Stimulated activated CD4-positive, alpha-beta T cell treated with anti-CD3 and anti-CD28 coated beads, TNF-alpha, amount 100 ng/mL, for 1 hour (primary cell): ENCODE measurements at regions not wholly inside any gene's neighbourhood (a gene's known extent, or its start where the extent isn't known, plus 50 kb on each side); places are given as distances from the start of the nearest gene placed in this dataset.
A peak's percentile ranks its signal among the peaks of the same experiment; 100 is the strongest.
"Not testable (repeated sequence)": the region's sequence is repeated elsewhere in the genome, so short reads cannot be mapped to it uniquely, and the experiment has no call there.

Experiments used
- DNase-seq, 3 donors: peaks; one replicate each; pipeline ENCODE4 v3.0.0-alpha.2; 2020; ENCODE audit warnings: low read depth in 3 of 3, low spot score in 1 of 3

DNA sequence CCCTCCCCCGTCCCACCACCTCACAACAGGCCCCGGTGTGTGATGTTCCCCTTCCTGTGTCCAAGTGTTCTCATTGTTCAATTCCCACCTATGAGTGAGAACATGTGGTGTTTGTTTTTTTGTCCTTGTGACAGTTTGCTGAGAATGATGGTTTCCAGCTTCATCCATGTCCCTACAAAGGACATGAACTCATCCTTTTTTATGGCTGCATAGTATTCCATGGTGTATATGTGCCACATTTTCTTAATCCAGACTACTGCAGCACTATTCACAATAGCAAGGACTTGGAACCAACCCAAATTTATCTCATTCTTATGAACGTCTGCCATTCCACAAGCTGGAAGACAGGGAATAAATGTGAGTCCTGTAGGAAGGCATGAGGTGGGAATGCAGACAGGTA lies 79.6 kb upstream of the SLC6A11 start:
- DNase-seq: not testable (repeated sequence)

- no peak for DNase-seq
These were observed 78.2 kb upstream of the SLC6A11 start for GRCh38 chr3:10737785-10738184.

DNA sequence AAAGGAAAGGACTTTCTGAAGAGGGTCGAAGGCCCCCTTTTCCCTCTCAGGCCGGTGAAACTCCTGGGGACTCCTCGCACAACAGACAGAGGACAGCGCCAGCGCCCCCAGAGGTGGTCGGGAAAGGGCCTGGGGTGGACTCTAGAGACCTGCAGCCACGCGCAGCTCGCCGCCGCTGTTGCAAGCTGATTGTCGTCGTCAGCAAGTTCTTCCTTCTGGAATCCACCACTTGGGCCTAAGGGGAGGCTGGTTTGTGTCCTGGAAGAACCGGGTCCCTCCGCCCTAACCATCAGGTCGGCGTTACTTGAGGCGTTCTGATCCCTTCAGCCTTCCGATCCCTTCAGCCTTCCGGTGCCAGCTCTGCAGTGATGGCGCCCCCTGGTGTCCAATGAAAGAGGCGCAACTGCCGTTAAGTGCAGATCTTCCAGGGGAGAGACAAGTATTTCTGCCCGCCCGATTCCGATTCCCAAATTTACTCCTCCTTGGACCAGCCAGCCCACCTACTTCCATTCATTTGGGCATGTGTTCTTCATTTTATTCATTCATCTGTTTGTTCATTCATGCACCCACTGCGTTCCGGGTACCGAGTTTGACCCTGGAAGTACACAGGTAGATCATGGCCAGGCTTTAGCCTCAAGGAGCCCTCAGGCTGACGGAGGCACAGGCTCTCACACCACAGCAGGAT lies 77.2 kb upstream of the SLC6A11 start:
- DNase-seq: peak; percentile 28 to 73 (median 48)

- DNase-seq: no peak
These were observed 75.1 kb upstream of the SLC6A11 start for GRCh38 chr3:10740954-10741353.

- DNase-seq: no peak
These were observed 73.9 kb upstream of the SLC6A11 start for GRCh38 chr3:10741891-10742671.

- DNase-seq: no peak
These were observed 72.5 kb upstream of the SLC6A11 start for GRCh38 chr3:10743366-10744097.

GRCh38 chr3:10744098-10744465 lies 71.9 kb upstream of the SLC6A11 start:
- no peak for DNase-seq

GRCh38 chr3:10745392-10745791 lies 70.6 kb upstream of the SLC6A11 start:
- DNase-seq: no peak

DNA sequence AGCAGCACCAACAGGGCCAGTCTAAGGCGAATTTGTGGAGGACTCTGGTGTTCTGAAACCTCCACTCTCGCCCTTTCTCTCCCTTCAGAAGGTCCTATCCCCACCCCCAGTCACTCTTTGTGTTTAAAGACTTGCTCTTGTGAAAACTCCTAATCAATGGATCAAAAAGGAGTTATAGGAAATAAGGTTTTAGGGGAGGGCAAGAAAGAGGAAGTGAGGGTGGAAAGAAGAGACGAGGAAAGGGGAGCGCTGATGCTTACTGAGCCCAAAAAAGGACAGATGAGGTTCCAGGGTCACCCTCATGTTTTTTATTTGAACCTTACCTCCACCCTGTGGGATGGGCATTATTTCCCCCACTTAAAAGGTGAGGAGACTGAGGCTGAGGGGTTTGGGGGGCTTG lies 70.0 kb upstream of the SLC6A11 start:
- no peak for DNase-seq

- no peak for DNase-seq
These were observed 69.3 kb upstream of the SLC6A11 start for GRCh38 chr3:10746684-10747083.

GRCh38 chr3:10747341-10747740 lies 68.7 kb upstream of the SLC6A11 start:
- DNase-seq: no peak

DNA sequence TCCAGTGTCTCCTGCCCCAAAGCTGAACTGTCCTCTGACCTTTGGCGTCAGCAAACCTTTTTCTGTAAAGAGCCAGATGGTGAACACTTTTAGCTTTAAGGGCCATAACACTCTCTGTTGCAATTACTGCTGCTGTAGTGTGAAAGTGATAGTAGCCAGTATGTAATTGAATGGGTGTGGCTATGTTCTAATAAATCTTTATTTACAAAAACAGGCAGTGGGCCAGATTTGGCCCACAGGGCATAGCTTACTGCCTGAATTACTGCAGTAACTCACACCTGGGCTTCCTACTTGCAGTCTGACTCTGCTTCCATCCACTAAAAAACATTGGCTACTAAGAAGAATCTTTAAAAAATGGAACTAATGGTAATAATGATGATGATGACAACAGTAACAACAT lies 68.0 kb upstream of the SLC6A11 start:
- DNase-seq: no peak

- DNase-seq: peak in 1 of 3 donors; percentile 27
These were observed 62.1 kb upstream of the SLC6A11 start for GRCh38 chr3:10753964-10754363.

DNA sequence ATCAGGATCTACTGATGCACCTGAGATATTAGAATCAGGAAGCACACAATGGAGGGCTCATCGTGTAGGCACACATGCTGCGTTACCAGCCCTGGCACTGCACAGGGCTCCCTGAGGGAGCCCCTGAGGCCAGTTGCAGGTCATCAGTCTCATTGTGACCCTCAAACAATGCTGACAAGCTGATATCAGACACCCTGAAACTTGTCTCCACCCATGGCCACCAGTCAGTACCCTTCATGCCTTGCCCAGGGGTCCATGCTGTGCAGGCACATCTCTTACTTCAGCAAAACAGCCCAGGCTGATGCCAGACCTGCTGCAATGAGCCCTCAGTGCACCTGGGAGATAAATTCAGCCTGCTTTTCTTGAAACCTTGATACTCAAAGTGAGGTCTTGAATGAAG lies 59.5 kb upstream of the SLC6A11 start:
- no peak for DNase-seq

- no peak for DNase-seq
These were observed 58.8 kb upstream of the SLC6A11 start for GRCh38 chr3:10757021-10757820.

GRCh38 chr3:10757821-10758130 lies 58.3 kb upstream of the SLC6A11 start:
- DNase-seq: no peak

DNA sequence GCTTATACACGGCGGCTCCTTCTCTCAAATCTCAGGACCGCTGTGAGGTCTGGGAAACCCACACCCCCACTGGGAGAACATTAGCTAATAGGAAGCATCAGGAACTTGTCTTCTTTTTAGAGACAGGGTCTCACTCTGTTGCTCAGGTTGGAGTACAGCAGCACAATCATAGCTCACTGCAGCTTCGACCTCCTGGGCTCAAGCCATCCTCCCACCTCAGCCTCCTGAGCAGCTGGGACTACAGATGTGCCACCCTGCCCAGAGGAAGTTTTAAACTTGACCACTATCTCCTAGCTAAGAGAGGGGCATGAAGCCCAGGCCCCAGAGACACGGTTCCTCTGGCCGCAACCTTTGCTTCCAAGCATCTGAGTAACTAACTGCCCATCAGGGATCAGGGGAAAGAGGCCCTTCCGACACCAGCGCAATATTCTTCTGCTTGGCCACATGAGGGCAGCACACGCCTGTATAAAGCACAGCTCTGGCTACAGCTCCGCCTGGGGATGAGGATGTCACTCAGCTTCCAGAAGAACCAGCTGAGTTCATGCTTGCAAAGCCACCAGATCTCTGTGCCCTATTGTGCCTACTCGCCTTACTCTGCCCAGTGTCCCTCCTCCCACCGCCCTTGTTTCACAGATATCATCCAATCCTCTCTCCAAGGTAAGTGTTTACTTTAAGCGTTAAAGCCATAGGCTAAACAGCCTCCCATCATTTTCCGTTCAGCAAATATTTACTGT lies 57.6 kb upstream of the SLC6A11 start:
- DNase-seq: peak in 2 of 3 donors; percentile 10 to 30

DNA sequence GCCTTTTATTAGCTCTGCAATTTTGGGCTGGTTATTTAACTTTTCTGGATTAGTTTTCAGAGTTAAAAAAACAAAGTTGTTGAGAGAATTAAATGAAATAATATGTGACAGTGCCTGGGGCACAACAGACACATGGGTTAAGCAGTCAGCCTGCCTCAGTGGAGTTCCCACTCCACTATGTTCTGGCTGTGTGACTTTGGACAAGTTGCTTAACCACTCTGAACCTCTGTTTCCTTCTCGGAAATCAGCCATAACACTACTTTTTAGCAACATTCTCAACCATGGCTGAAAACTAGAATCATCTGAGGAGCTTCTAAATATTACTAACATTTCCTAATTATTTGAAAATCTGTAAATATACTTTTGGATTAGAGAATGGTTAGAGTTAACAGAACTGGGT lies 56.5 kb upstream of the SLC6A11 start:
- no peak for DNase-seq

- DNase-seq: no peak
These were observed 55.8 kb upstream of the SLC6A11 start for GRCh38 chr3:10760199-10760598.

DNA sequence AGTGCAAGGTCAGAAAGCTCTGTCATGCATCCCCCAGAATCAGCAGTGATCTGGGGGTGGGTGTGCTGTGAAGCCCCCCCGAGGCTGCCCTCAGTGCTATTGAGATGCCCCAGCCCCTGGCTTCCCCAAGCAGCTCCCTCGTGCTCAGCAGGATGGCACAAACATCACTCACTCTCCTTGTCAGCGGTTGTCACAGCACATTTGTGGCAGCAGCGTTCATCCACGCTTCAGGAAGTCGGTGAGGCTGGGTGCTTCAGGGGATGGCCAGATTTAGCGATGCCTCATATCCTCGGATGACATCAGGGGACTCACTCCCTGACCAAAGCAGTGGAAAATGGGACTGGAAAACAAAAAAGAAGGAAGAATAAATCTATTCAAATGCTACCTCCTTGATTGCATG lies 54.4 kb upstream of the SLC6A11 start:
- DNase-seq: no peak

GRCh38 chr3:10762116-10762515 lies 53.9 kb upstream of the SLC6A11 start:
- no peak for DNase-seq
